HPDE6-E6E7 (cell line): ENCODE measurements at regions not wholly inside any gene's neighbourhood (a gene's known extent, or its start where the extent isn't known, plus 50 kb on each side); places are given as distances from the start of the nearest gene placed in this dataset.

Source experiments
- DNase-seq: peaks from one replicate; pipeline ENCODE4 v3.0.0; 2011; ENCODE audit warnings: missing footprints; ENCODE audit errors: extremely low spot score

GRCh38 chr13:44174769-44175425 is 198.7 kb upstream of the SERP2 start:
- DNase-seq: no peak

GRCh38 chr13:44176173-44176572 is 197.5 kb upstream of the SERP2 start:
- DNase-seq: no peak

- DNase-seq: no peak
Measured at GRCh38 chr13:44180876-44181536, 192.6 kb upstream of the SERP2 start.

GRCh38 chr13:44181931-44182330 is 191.7 kb upstream of the SERP2 start:
- DNase-seq: no peak

- DNase-seq: no peak
Measured at GRCh38 chr13:44184740-44185139, 188.9 kb upstream of the SERP2 start.

- DNase-seq: peak; percentile 25
Measured at GRCh38 chr13:44188257-44188656, 185.4 kb upstream of the SERP2 start.

GRCh38 chr13:44189085-44189484 is 184.5 kb upstream of the SERP2 start:
- no peak for DNase-seq

GRCh38 chr13:44191103-44191502 is 182.5 kb upstream of the SERP2 start:
- DNase-seq: no peak

GRCh38 chr13:44191504-44192171 is 182.0 kb upstream of the SERP2 start:
- DNase-seq: peak; percentile 11

GRCh38 chr13:44193731-44194130 is 179.9 kb upstream of the SERP2 start:
- DNase-seq: no peak

GRCh38 chr13:44195245-44195644 is 178.4 kb upstream of the SERP2 start:
- no peak for DNase-seq

GRCh38 chr13:44196196-44196751 is 177.3 kb upstream of the SERP2 start:
- DNase-seq: no peak

GRCh38 chr13:44197791-44198770 is 175.5 kb upstream of the SERP2 start:
- no peak for DNase-seq

GRCh38 chr13:44198826-44199225 is 174.8 kb upstream of the SERP2 start:
- DNase-seq: no peak

- no peak for DNase-seq
Measured at GRCh38 chr13:44199627-44200207, 173.9 kb upstream of the SERP2 start.

- no peak for DNase-seq
Measured at GRCh38 chr13:44206434-44206833, 167.2 kb upstream of the SERP2 start.

- DNase-seq: no peak
Measured at GRCh38 chr13:44207476-44207875, 166.1 kb upstream of the SERP2 start.

GRCh38 chr13:44210525-44210924 is 163.1 kb upstream of the SERP2 start:
- DNase-seq: no peak

GRCh38 chr13:44211286-44211685 is 162.3 kb upstream of the SERP2 start:
- DNase-seq: no peak

- no peak for DNase-seq
Measured at GRCh38 chr13:44211704-44212346, 161.8 kb upstream of the SERP2 start.
